SK-N-SH treated with all-trans-retinoic acid at 6 μM for 48 hours (cell line): ENCODE measurements at regions not wholly inside any gene's neighbourhood (a gene's known extent, or its start where the extent isn't known, plus 50 kb on each side); places are given as distances from the start of the nearest gene placed in this dataset.
"Not testable (repeated sequence)": the region's sequence is repeated elsewhere in the genome, so short reads cannot be mapped to it uniquely, and the experiment has no call there.

ENCODE experiments used
- BACH2 ChIP-seq: fragments of 250-450 bp; sonication (Bioruptor Pico); IDR thresholded peaks from 2 replicates; pipeline ENCODE4 v1.9.0; 2021; ENCODE audit warnings: mild to moderate bottlenecking, borderline replicate concordance
- CSDC2 ChIP-seq: fragments of 250-450 bp; sonication (Bioruptor Pico); IDR thresholded peaks from 2 replicates; pipeline ENCODE4 v1.5.0; 2020; ENCODE audit warnings: mild to moderate bottlenecking, moderate library complexity
- ESRRG ChIP-seq: fragments of 250-450 bp; sonication (Bioruptor Pico); IDR thresholded peaks from 2 replicates; pipeline ENCODE4 v1.6.1; 2021; ENCODE audit warnings: mild to moderate bottlenecking
- PPARA ChIP-seq: fragments of 250-450 bp; sonication (Bioruptor Pico); IDR thresholded peaks from 2 replicates; pipeline ENCODE4 v1.5.0; 2020; ENCODE audit warnings: mild to moderate bottlenecking, borderline replicate concordance
- RARB ChIP-seq: fragments of 250-450 bp; sonication (Bioruptor Pico); IDR thresholded peaks from 2 replicates; pipeline ENCODE4 v1.8.0; 2021; ENCODE audit warnings: mild to moderate bottlenecking, moderate library complexity
- ZFP30 ChIP-seq: fragments of 450-650 bp; formaldehyde crosslinking; IDR thresholded peaks from 2 replicates; pipeline ENCODE4 v1.5.0; 2022; ENCODE audit warnings: mild to moderate bottlenecking, moderate library complexity
- ZNF70 ChIP-seq: fragments of 450-650 bp; formaldehyde crosslinking; IDR thresholded peaks from 2 replicates; pipeline ENCODE4 v1.5.0; 2020; ENCODE audit warnings: mild to moderate bottlenecking, moderate library complexity
- TF ChIP-seq, protein P1 (sequence below): fragments of 250-450 bp; sonication (Bioruptor Pico); IDR thresholded peaks from 2 replicates; pipeline ENCODE4 v1.8.0; 2020; ENCODE audit warnings: mild to moderate bottlenecking, moderate library complexity, borderline replicate concordance
- TF ChIP-seq, protein P2 (sequence below): fragments of 250-450 bp; sonication (Bioruptor Pico); IDR thresholded peaks from 2 replicates; pipeline ENCODE4 v1.8.0; 2021; ENCODE audit warnings: low read depth, mild to moderate bottlenecking, moderate library complexity, borderline replicate concordance
- TF ChIP-seq, protein P3 (sequence below): fragments of 250-450 bp; sonication (Bioruptor Pico); IDR thresholded peaks from 2 replicates; pipeline ENCODE4 v1.5.1; 2021; ENCODE audit warnings: mild to moderate bottlenecking, moderate library complexity

DNA sequence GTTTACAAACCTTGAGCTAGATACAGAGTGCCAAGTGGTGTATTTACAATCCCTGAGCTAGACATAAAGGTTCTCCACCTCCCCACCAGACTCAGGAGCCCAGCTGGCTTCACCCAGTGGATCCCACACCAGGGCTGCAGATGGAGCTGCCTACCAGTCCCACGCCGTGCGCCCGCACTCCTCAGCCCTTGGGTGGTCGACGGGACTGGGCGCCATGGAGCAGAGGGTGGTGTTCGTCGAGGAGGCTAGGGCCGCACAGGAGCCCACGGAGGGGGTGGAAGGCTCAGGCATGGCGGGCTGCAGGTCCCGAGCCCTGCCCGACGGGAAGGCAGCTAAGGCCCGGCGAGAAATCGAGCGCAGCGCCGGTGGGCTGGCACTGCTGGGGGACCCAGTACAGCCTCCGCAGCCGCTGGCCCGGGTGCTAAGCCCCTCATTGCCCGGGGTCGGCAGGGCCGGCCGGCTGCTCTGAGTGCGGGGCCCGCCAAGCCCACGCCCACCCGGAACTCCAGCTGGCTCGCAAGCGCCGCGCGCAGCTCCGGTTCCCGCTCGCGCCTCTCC lies 421.1 kb upstream of the BCHE start:
- TF ChIP-seq PPARA (CRISPR knock-in tag); BACH2; ZFP30; ZNF70 (CRISPR knock-in tag); RARB (CRISPR knock-in tag); ESRRG (CRISPR knock-in tag); CSDC2 (CRISPR knock-in tag): not testable (repeated sequence)
- TF ChIP-seq, protein P1, sequence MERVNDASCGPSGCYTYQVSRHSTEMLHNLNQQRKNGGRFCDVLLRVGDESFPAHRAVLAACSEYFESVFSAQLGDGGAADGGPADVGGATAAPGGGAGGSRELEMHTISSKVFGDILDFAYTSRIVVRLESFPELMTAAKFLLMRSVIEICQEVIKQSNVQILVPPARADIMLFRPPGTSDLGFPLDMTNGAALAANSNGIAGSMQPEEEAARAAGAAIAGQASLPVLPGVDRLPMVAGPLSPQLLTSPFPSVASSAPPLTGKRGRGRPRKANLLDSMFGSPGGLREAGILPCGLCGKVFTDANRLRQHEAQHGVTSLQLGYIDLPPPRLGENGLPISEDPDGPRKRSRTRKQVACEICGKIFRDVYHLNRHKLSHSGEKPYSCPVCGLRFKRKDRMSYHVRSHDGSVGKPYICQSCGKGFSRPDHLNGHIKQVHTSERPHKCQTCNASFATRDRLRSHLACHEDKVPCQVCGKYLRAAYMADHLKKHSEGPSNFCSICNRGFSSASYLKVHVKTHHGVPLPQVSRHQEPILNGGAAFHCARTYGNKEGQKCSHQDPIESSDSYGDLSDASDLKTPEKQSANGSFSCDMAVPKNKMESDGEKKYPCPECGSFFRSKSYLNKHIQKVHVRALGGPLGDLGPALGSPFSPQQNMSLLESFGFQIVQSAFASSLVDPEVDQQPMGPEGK (CRISPR knock-in tag): not testable (repeated sequence)
- TF ChIP-seq, protein P2, sequence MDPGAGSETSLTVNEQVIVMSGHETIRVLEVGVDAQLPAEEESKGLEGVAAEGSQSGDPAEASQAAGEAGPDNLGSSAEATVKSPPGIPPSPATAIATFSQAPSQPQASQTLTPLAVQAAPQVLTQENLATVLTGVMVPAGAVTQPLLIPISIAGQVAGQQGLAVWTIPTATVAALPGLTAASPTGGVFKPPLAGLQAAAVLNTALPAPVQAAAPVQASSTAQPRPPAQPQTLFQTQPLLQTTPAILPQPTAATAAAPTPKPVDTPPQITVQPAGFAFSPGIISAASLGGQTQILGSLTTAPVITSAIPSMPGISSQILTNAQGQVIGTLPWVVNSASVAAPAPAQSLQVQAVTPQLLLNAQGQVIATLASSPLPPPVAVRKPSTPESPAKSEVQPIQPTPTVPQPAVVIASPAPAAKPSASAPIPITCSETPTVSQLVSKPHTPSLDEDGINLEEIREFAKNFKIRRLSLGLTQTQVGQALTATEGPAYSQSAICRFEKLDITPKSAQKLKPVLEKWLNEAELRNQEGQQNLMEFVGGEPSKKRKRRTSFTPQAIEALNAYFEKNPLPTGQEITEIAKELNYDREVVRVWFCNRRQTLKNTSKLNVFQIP (CRISPR knock-in tag): not testable (repeated sequence)
- TF ChIP-seq, protein P3, sequence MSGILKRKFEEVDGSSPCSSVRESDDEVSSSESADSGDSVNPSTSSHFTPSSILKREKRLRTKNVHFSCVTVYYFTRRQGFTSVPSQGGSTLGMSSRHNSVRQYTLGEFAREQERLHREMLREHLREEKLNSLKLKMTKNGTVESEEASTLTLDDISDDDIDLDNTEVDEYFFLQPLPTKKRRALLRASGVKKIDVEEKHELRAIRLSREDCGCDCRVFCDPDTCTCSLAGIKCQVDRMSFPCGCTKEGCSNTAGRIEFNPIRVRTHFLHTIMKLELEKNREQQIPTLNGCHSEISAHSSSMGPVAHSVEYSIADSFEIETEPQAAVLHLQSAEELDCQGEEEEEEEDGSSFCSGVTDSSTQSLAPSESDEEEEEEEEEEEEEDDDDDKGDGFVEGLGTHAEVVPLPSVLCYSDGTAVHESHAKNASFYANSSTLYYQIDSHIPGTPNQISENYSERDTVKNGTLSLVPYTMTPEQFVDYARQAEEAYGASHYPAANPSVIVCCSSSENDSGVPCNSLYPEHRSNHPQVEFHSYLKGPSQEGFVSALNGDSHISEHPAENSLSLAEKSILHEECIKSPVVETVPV (CRISPR knock-in tag): not testable (repeated sequence)
